GM21423 (cell line): ENCODE measurements at regions not wholly inside any gene's neighbourhood (a gene's known extent, or its start where the extent isn't known, plus 50 kb on each side); places are given as distances from the start of the nearest gene placed in this dataset.
"Not testable (repeated sequence)": the region's sequence is repeated elsewhere in the genome, so short reads cannot be mapped to it uniquely, and the experiment has no call there.

Source experiments
- ATAC-seq: cut with Tn5 transposase; IDR thresholded peaks from one replicate; pipeline ENCODE4 v1.9.1; 2021; ENCODE audit warnings: mild to moderate bottlenecking, moderate library complexity; ENCODE audit not compliant: unreplicated experiment

DNA sequence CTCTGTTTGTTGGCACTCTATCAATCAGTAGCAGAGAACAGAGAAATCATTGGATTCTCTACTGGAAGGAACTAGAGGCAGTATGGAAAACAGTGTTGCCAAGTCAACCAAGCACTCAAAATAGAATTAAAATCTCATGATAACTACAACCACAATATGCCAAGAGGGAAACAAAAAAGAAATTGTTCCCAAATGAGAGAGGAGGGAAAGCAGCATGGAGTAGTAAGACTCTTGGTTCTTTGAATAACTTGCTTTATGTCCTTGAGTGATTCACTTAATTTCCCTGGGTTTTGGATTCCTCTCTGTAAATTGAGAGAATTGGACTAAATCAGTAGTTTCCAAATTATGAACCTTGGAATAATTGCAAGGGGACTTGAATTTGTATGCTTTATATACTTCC, 285.5 kb upstream of the ANKRD50 start:
- no peak for ATAC-seq

DNA sequence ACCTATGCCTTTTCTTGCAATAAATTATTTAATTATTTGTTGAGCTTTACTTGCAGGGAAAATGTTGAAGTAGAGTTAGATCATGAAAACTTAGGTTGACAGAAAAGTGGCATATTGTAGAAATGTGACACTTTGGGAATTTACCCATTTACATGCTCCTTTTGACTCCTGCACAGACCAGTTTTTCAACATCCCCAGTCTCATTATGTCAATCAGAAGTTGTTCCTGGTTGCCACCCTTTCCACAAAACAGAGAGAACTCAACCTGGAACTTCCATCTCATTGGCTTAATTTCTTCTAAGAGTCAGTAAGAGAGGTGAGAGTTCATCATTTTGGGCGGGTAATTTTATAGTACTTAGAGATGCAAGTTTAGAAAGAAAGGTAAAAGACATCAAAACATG, 284.6 kb upstream of the ANKRD50 start:
- ATAC-seq: no peak

DNA sequence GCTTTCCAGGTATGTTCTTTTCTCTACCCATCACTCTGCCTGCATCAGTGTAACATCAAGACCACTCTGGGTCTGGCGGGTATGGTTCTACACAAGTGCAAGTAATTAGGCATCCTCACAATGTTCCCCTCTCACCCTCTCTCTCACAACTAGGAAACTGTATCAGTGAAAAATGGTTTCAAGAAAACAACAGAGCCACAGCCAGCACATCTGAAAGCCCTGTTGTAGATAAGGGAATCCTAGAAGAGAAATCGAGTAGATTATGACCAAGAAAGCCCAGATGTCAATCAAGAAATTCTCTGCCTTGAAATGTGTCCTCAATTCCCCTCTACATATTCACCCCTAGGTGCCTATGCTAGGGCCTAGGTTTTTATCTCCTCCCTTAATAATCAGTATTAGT, 281.3 kb upstream of the ANKRD50 start:
- no peak for ATAC-seq

- ATAC-seq: no peak
Measured at GRCh38 chr4:124990398-124990797, 277.9 kb upstream of the ANKRD50 start.

- no peak for ATAC-seq
Measured at GRCh38 chr4:124980276-124980752, 267.8 kb upstream of the ANKRD50 start.

DNA sequence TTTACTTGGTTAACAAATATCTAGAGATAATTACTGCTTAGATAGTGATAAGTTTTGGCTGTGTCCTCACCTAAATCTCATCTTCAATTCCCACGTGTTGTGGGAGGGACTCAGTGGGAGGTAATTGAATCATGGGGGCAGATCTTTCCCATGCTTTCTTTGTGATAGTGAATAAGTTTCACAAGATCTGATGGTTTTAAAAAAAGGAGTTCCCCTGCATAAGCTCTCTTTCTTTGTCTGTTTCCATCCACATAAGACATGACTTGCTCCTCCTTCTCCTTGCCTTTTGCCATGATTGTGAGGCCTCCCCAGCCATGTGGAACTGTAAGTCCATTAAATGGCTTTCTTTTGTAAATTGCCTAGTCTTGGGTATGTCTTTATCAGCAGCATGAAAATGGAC, 266.0 kb upstream of the ANKRD50 start:
- not testable (repeated sequence) for ATAC-seq

DNA sequence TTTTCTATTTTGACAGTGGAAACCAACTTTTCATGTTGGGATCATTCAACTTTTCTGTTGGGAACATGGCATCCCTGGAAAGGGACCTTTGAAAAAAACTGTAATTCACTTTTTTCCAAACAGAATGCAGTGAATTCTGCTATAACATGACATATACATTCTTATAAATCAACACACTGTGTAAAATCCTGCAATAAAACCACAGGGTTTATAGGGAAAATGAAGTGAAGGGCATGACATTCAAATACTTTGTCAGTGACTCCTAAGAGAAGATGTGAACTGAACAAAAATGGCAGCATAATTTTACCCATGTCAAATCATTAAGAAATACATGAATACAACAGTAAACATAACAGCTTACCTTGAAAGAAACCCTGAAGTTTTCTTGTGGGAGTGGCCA, 264.5 kb upstream of the ANKRD50 start:
- no peak for ATAC-seq

DNA sequence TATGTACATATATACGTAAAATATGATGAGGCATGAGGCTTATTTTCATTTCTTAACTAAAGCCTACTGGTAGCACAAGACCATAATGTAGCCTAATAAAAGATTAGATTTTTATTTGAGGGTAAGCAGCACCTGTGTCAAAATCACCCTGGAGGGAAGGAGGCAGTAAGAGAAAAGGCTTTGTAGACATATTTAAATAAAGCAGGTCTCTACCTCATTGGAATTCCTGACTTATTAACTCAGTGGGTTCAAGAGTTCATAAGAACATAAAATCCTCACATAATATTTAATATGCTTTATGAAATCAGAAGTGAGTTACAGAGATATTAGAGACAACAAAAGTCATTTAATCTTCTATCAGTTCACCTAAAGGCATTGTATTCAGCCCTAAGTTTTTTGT, 261.6 kb upstream of the ANKRD50 start:
- no peak for ATAC-seq

- no peak for ATAC-seq
Measured at GRCh38 chr4:124973716-124974115, 261.2 kb upstream of the ANKRD50 start.

- ATAC-seq: no peak
Measured at GRCh38 chr4:124970011-124970410, 257.5 kb upstream of the ANKRD50 start.

DNA sequence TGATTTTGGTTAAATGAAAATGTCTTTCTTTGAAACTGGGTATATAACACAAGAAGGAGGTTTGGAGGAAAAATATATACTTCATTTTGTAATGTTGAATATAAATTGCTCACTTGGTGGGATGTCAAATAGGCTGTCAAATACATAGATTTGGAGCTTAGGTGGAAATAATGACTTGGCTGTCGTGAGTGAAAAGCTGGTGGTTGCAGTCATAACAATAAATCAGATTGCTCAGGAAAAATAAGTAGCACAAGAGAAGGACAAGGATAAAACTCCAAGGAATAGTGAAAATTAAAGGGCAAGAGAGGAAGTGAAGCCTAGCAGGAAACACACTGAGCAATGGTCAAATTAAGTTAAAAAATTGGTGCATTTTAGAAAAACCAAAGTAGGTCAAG, 253.0 kb upstream of the ANKRD50 start:
- ATAC-seq: no peak

GRCh38 chr4:124964852-124965496, 252.4 kb upstream of the ANKRD50 start:
- ATAC-seq: no peak

DNA sequence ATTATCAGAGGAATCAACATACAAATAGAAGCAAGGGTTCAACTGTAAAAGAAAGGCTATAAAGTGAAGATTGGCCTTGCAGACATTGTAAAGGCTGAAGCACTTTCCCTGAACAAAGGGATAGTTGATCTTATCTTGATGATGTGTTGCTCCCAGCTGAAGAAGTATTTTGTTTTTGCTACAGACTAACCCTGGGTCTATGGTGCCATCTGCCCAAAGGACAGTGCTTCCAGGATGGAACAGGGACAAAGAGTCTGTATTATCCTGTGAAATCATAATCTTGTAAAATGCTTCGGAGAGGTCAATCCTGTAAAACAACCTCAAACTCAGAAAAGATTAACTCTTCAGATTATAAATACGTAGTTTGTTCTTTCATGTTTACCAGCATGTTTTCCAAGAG, 251.7 kb upstream of the ANKRD50 start:
- no peak for ATAC-seq

GRCh38 chr4:124961138-124961750, 248.7 kb upstream of the ANKRD50 start:
- ATAC-seq: no peak

DNA sequence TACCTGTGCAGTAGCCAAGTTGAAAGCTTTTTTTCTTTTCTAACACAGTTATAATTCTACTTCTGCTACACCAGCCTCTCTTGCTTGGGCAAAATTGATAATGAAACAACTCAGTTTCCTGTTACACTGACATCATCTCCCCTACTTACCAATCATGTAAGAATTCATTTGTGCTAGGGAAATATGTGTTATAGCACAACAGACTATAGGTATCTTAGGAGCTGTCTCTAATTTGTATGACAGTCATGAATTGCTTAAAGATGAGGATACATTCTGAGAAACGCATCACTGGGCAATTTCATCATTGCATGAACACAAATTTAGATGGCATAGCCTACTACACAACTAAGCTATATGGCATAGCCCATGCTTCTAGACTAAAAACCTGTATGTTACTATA, 246.3 kb upstream of the ANKRD50 start:
- ATAC-seq: no peak

- no peak for ATAC-seq
Measured at GRCh38 chr4:124955476-124955875, 242.9 kb upstream of the ANKRD50 start.

- no peak for ATAC-seq
Measured at GRCh38 chr4:124954046-124954445, 241.5 kb upstream of the ANKRD50 start.

- no peak for ATAC-seq
Measured at GRCh38 chr4:124953486-124953885, 241.0 kb upstream of the ANKRD50 start.

DNA sequence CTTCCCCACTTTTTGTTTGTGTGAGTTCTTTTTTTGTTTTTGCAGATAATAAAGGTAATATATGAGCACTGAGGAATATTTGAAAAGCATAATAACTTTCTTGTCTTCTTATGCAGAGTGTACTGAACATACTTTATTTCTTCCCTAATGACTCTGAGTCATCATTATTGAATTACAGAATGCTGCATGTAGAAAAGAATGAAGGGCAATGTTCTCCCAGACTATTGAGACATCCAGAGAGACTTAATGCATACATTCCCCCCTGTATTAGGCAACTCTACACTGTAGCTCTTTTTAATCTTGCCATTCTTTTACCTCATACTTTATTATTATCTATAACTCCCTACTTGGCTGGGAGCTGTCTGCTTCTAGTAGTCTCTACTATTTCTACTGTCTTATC, 240.5 kb upstream of the ANKRD50 start:
- ATAC-seq: no peak

DNA sequence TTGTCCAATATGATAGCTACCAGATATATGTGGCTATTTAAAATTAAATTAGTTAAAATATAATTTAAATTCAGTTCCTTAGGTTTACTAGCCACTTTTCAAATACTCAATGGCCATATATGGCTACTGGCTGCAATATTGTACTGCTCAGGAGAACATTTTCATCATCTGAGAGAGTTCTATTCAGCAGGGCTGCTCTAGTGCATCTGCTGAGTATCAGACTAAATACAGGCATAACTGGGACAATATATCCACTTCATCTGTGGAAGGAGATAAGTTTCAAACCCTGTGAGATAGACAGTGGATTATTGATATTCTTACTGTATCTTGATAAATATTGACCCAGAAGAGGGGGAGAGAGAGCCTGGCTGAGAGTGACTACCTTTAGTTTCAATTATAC, 240.1 kb upstream of the ANKRD50 start:
- no peak for ATAC-seq

- ATAC-seq: no peak
Measured at GRCh38 chr4:124948976-124949597, 236.6 kb upstream of the ANKRD50 start.

- ATAC-seq: no peak
Measured at GRCh38 chr4:124947622-124948265, 235.2 kb upstream of the ANKRD50 start.
